ENCODE measurements at regions not wholly inside any gene's neighbourhood (a gene's known extent, or its start where the extent isn't known, plus 50 kb on each side); places are given as distances from the start of the nearest gene placed in this dataset.

DNA sequence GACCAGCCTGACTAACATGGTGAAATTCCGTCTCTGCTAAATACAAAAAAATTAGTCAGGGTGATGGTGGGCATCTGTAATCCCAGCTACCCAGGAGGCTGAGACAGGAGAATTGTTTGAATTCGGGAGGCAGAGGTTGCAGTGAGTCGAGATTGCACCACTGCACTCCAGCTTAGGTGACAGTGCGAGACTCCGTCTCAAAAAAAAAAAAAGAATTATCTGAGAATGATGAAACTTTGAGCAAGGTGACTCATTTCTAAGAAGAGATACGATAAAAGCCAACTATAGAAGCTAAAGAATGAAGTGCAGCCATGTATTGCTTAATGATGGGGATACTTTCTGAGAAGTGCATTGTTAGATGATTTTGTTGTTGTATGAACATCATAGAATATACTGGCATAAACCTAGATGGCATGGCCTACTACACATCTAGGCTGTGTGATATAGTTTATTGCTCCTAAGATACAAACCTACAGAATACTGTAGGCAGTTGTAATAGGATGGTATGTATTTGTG is 64.7 kb downstream of the SNRPE start:
- H3K27ac ChIP-seq = no peak overlapping the region
- no peak overlapping the region for H3K4me3 ChIP-seq
- ATAC-seq = no peak
- no peaks in the 10 kb centered on the region for H3K9me3 ChIP-seq
- TF ChIP-seq, protein P1, sequence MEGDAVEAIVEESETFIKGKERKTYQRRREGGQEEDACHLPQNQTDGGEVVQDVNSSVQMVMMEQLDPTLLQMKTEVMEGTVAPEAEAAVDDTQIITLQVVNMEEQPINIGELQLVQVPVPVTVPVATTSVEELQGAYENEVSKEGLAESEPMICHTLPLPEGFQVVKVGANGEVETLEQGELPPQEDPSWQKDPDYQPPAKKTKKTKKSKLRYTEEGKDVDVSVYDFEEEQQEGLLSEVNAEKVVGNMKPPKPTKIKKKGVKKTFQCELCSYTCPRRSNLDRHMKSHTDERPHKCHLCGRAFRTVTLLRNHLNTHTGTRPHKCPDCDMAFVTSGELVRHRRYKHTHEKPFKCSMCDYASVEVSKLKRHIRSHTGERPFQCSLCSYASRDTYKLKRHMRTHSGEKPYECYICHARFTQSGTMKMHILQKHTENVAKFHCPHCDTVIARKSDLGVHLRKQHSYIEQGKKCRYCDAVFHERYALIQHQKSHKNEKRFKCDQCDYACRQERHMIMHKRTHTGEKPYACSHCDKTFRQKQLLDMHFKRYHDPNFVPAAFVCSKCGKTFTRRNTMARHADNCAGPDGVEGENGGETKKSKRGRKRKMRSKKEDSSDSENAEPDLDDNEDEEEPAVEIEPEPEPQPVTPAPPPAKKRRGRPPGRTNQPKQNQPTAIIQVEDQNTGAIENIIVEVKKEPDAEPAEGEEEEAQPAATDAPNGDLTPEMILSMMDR (IDR thresholded peaks at IDR 0.05) = no peak
- H3K36me3 ChIP-seq = no peaks in the 10 kb centered on the region
- intact Hi-C loops (cut with DNase I) = no loop called here
- 83 to 91% methylated on average over 6 of the region's 6 CpGs for WGBS, 2 donors
- H3K4me1 ChIP-seq = no peaks in the 10 kb centered on the region
- DNase-seq = no peak
- H3K27me3 ChIP-seq = no peaks in the 10 kb centered on the region
- no peak for FAIRE-seq

DNA sequence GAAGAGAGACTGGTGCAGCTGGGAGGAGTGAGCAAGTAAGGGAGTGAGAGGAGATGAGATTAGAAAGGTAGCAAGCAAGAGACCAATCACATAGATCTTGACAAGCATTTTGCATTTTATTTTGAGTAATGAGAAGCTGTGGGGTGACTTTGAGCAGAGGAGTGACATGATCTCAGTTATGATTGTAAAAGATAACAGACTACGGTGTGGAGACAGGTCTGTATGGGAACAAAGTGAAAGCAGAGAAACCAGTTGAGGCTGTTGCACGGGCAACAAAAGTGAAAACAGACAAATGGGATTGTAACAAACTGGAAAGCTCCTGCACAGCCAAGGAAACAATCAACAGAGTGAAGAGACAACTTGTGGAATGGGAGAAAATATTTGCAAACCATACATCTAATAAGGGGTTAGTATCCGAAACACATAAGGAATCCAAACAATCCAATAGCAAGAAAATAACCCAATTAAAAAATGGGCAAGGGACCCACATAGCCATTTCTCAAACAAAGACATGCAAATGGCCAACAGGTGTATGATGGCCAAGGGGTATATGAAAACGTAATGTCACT is 68.4 kb downstream of the SNRPE start:
- TF ChIP-seq, protein P1 (IDR thresholded peaks at IDR 0.05) = no peak
- no peaks in the 10 kb centered on the region for H3K27me3 ChIP-seq
- DNase-seq (no peak), FAIRE-seq (no peak), ATAC-seq (no peak)
- 41 to 45% methylated on average over 4 of the region's 4 CpGs for WGBS, 2 donors
- no peaks in the 10 kb centered on the region for H3K9me3 ChIP-seq
- intact Hi-C loops (cut with DNase I) = no loop called here
- H3K4me3 ChIP-seq = no peak overlapping the region
- H3K4me1 ChIP-seq = no peaks in the 10 kb centered on the region
- no peak overlapping the region for H3K27ac ChIP-seq
- no peaks in the 10 kb centered on the region for H3K36me3 ChIP-seq

DNA sequence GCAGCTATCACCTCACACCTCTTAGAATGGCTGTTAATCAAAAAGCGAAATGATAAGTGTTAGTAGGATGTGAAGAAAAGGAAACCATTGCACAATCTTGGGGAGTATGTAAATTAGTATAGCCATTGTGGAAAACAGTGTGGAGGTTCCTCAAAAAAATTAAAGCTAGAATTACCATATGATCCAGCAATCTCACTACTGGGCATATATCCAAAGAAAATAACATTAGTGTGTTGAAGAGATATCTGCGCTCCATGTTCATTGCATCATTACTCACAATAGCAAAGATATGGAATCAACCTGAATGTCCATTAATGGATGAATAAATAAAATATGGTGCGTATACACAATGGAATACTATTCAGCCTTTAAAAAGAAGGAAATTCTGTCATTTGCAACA is 68.9 kb downstream of the SNRPE start:
- DNase-seq (no peak), FAIRE-seq (no peak), ATAC-seq (no peak)
- H3K4me1 ChIP-seq = no peaks in the 10 kb centered on the region
- H3K27me3 ChIP-seq = no peaks in the 10 kb centered on the region
- TF ChIP-seq, protein P1 (IDR thresholded peaks at IDR 0.05) = no peak
- H3K27ac ChIP-seq = no peak overlapping the region
- H3K9me3 ChIP-seq = no peaks in the 10 kb centered on the region
- no peaks in the 10 kb centered on the region for H3K36me3 ChIP-seq
- intact Hi-C loops (cut with DNase I) = no loop called here
- WGBS, 2 donors = 37 to 61% methylated on average over 3 of the region's 3 CpGs
- no peak overlapping the region for H3K4me3 ChIP-seq

DNA sequence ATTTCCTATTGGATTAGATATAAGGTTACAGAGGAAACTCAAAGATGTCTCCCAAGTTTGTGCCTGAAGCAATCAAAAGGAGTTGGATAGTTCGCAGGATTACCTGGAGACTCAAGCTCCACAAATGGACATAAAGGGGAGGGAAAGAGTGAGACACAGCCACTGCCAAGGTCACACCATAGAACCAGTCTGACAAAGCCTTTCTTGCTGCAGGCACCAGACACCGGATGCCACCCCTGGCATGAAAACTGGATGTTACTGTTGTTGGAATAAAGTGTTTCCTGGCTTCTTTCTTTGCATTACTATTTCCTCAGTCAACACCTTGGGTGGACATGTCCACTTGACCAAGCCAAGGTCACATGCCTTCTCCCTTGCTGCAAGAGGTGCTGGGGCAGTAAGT is 70.6 kb downstream of the SNRPE start:
- intact Hi-C loops (cut with DNase I) = no loop called here
- Histone ChIP-seq H3K9me3 (no peaks in the 10 kb centered on the region), H3K27ac (no peak overlapping the region), H3K4me3 (no peak overlapping the region), H3K36me3 (no peaks in the 10 kb centered on the region), H3K4me1 (no peaks in the 10 kb centered on the region), H3K27me3 (no peaks in the 10 kb centered on the region)
- ATAC-seq (no peak), FAIRE-seq (no peak), DNase-seq (no peak)
- WGBS, 2 donors = 63 to 69% methylated on average over 2 of the region's 2 CpGs
- TF ChIP-seq, protein P1 (IDR thresholded peaks at IDR 0.05) = no peak

DNA sequence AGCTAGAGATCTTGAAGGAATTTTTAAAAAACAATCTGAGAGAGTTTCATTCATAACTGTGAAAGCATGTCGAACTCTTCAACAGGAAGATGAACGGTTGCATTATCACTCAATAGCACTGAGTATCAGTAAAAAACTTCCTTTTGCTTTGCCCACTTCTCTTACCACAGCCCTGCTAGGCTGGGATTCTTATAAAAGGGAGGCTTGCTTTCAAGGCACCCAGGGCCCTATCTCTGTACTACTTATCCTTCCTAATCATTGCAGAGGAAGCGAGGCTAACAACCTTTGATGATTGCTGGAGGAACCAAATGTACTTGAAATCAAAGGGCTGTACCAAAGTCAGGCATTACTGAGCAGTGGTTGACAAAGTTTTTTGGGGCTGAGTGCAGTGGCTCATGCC is 71.2 kb downstream of the SNRPE start:
- no peak for FAIRE-seq

More for the DNA sequence above, 71.2 kb downstream of the SNRPE start:
- Histone ChIP-seq H3K4me1 (no peaks in the 10 kb centered on the region), H3K36me3 (no peaks in the 10 kb centered on the region), H3K27ac (no peak overlapping the region), H3K4me3 (no peak overlapping the region), H3K27me3 (no peaks in the 10 kb centered on the region), H3K9me3 (no peaks in the 10 kb centered on the region)
- DNase-seq (no peak), ATAC-seq (no peak)
- intact Hi-C loops (cut with DNase I) = no loop called here
- TF ChIP-seq, protein P1 (IDR thresholded peaks at IDR 0.05) = no peak
- 70 to 81% methylated on average over 3 of the region's 3 CpGs for WGBS, 2 donors
